Common myeloid progenitor, CD34-positive (primary cell): ENCODE measurements at regions not wholly inside any gene's neighbourhood (a gene's known extent, or its start where the extent isn't known, plus 50 kb on each side); places are given as distances from the start of the nearest gene placed in this dataset.
"Not testable (repeated sequence)": the region's sequence is repeated elsewhere in the genome, so short reads cannot be mapped to it uniquely, and the experiment has no call there.

Source experiments
- CTCF ChIA-PET: fragments of 350-600 bp; sonication (Branson Sonifier 250); formaldehyde crosslinking; loops from one replicate; lab custom pipeline; 2021; ENCODE audit warnings: antibody characterized with exemption; lab: Charles Lee
- POLR2A ChIA-PET: fragments of 350-600 bp; sonication (Branson Sonifier 250); formaldehyde crosslinking; loops from one replicate; lab custom pipeline; 2021; ENCODE audit warnings: antibody characterized with exemption; lab: Charles Lee
- DNase-seq, 3 donors: peaks; one replicate each; pipeline versions ENCODE4 v3.0.0 to v3.0.0-alpha.2; 2013
- H3K27ac ChIP-seq, 2 experiments: 1 replicate in 1 of 2; 2 replicates in 1 of 2; pipeline ENCODE4 v1.7.0; 2013; ENCODE audit warnings: inconsistent platforms in 2 of 2, low read length in 2 of 2, mild to moderate bottlenecking in 2 of 2, low read depth in 1 of 2, moderate library complexity in 1 of 2; ENCODE audit not compliant: severe bottlenecking in 2 of 2, insufficient read depth in 1 of 2, poor library complexity in 1 of 2
- H3K27me3 ChIP-seq, 5 experiments: replicated peaks in 2 of 5; 1 replicate in 3 of 5; 2 replicates in 2 of 5; pipeline versions ENCODE4 v1.6.1 to v1.7.0; 2013; ENCODE audit warnings: low read length in 4 of 5, mild to moderate bottlenecking in 2 of 5, moderate library complexity in 2 of 5, inconsistent platforms in 1 of 5; ENCODE audit not compliant: insufficient read depth in 5 of 5, control insufficient read depth in 4 of 5
- H3K36me3 ChIP-seq, 4 experiments: 1 replicate in 2 of 4; 2 replicates in 2 of 4; pipeline versions ENCODE4 v1.6.1 to v1.7.0; 2013; ENCODE audit warnings: low read length in 3 of 4, control low read depth in 1 of 4, mild to moderate bottlenecking in 1 of 4; ENCODE audit not compliant: control insufficient read depth in 4 of 4, insufficient read depth in 4 of 4
- H3K4me1 ChIP-seq, 4 experiments: 1 replicate in 3 of 4; 2 replicates in 1 of 4; pipeline versions ENCODE4 v1.6.1 to v1.7.1; 2013; ENCODE audit warnings: low read length in 3 of 4, mild to moderate bottlenecking in 3 of 4, control low read depth in 1 of 4, inconsistent platforms in 1 of 4, moderate library complexity in 1 of 4; ENCODE audit not compliant: control insufficient read depth in 4 of 4, insufficient read depth in 4 of 4; ENCODE audit errors: control extremely low read depth in 1 of 4
- H3K4me3 ChIP-seq, 7 experiments: 1 replicate in 4 of 7; 2 replicates in 3 of 7; pipeline versions ENCODE4 v1.5.1 to v1.7.0; 2013; ENCODE audit warnings: mild to moderate bottlenecking in 7 of 7, low read length in 6 of 7, moderate library complexity in 6 of 7, inconsistent platforms in 2 of 7, low read depth in 2 of 7, control low read depth in 1 of 7; ENCODE audit not compliant: insufficient read depth in 4 of 7, control insufficient read depth in 1 of 7; ENCODE audit errors: extremely low read depth in 1 of 7
- H3K9me3 ChIP-seq, 5 experiments: 1 replicate in 4 of 5; 2 replicates in 1 of 5; pipeline versions ENCODE4 v1.6.1 to v1.7.1; 2013; ENCODE audit warnings: low read length in 4 of 5, mild to moderate bottlenecking in 2 of 5, inconsistent platforms in 1 of 5, low read depth in 1 of 5, moderate library complexity in 1 of 5; ENCODE audit not compliant: control insufficient read depth in 4 of 5, insufficient read depth in 2 of 5; ENCODE audit errors: control extremely low read depth in 1 of 5
- WGBS: methylation state at CpG from one replicate; pipeline ENCODE4 v1.1.5; 2013; ENCODE audit not compliant: insufficient coverage; 5-methylcytosine and 5-hydroxymethylcytosine counted together

DNA sequence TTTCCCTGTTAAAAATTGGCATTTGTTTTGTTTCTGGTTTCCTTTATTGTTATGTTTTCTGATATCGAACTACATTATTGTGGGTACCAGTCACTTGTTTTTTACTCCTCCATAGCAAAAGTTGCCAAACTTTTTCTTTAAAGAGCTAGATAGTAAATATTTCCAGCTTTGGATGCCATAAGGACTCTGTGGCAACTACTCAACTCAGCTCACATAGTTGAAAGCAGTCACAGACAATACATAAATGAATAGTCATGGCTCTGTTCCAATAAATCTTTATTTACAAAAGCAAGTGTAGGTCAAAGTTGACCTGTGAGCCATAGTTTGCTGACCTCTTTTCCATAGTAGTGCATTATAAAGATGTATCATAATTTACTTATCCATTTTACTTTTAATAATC is 305.0 kb downstream of the RASEF start:
- Histone ChIP-seq H3K27me3 (no peaks in the 10 kb centered on the region), H3K27ac (no peak overlapping the region), H3K9me3 (no peaks in the 10 kb centered on the region), H3K4me1 (peaks cover 0 to 6% (median 2%) of the 10 kb centered on the region in 4 experiments), H3K4me3 (no peak overlapping the region), H3K36me3 (no peaks in the 10 kb centered on the region)
- POLR2A ChIA-PET, result no interaction called here
- no CpG with 5 or more reads among the region's 1 CpG for WGBS
- no peak for DNase-seq
- CTCF ChIA-PET, result no interaction called here

- 100% methylated on average over 1 of the region's 1 CpG for WGBS
Measured at GRCh38 chr9:82761027-82761426, 301.9 kb downstream of the RASEF start.

GRCh38 chr9:82761956-82762355 is 301.0 kb downstream of the RASEF start:
- ChIA-PET POLR2A (no interaction called here), CTCF (interaction anchor here (1.0 kb wide), 1 partner anchor 30 kb away, joined by 3 read pairs; no protein-coding TSS in a partner anchor)
- H3K27me3 ChIP-seq, result no peaks in the 10 kb centered on the region
- H3K4me1 ChIP-seq, result peaks cover 14 to 30% (median 22%) of the 10 kb centered on the region in 4 experiments
- DNase-seq, result no peak
- WGBS, result 100% methylated on average over 3 of the region's 3 CpGs
- no peaks in the 10 kb centered on the region for H3K9me3 ChIP-seq
- no peak overlapping the region for H3K4me3 ChIP-seq
- no peak overlapping the region for H3K27ac ChIP-seq
- no peaks in the 10 kb centered on the region for H3K36me3 ChIP-seq

More at GRCh38 chr9:82761027-82761426, 301.9 kb downstream of the RASEF start:
- H3K4me1 ChIP-seq, result peaks cover 14 to 30% (median 22%) of the 10 kb centered on the region in 4 experiments
- no peak overlapping the region for H3K27ac ChIP-seq
- ChIA-PET CTCF (no interaction called here), POLR2A (no interaction called here)
- H3K27me3 ChIP-seq, result no peaks in the 10 kb centered on the region
- H3K9me3 ChIP-seq, result no peaks in the 10 kb centered on the region
- no peak overlapping the region for H3K4me3 ChIP-seq
- H3K36me3 ChIP-seq, result no peaks in the 10 kb centered on the region
- DNase-seq, result no peak

GRCh38 chr9:82763656-82764055 is 299.3 kb downstream of the RASEF start:
- peaks cover 14 to 30% (median 22%) of the 10 kb centered on the region in 4 experiments for H3K4me1 ChIP-seq
- peak overlapping the region in 1 of 7 experiments; percentile 28 for H3K4me3 ChIP-seq
- H3K9me3 ChIP-seq, result no peaks in the 10 kb centered on the region
- POLR2A ChIA-PET, result no interaction called here
- WGBS, result 0% methylated on average over 3 of the region's 3 CpGs
- peak; percentile 39 to 77 (median 68) for DNase-seq
- no peaks in the 10 kb centered on the region for H3K36me3 ChIP-seq
- CTCF ChIA-PET, result interaction anchor here (1.1 to 1.7 kb wide), 4 partner anchors 16 to 157 kb away, joined by 3 to 6 read pairs (median 4); no protein-coding TSS in a partner anchor
- no peaks in the 10 kb centered on the region for H3K27me3 ChIP-seq
- H3K27ac ChIP-seq, result peak overlapping the region; percentile 20 to 33

DNA sequence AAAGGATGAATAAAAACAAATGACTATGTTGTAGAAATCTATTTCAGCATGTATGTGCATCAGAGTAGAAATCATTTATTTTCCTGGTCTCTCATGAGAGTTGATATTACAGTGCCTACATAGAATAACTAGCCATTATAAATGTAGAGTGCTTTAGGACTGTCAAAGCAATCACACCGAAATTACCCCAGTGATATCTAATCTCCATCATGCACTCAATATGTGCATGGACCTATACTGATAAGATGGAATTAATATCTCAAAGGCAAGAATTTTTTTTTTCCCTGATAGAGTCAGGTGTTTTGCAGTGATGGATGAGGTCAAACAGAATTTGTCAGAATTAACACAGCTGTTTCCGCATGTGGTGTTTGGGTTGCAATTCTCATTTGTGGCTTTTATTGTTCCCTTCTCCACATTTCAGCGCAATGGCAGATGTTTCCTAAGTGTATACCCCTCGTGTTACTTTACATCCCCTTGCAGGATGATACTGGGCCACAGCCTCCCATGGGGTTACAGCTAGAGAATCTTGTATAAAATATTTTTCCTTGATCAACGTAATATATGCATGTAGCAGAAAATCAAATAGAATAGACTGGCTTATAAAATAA is 298.8 kb downstream of the RASEF start:
- WGBS, result no CpG with 5 or more reads among the region's 5 CpGs

GRCh38 chr9:82774707-82775231 is 288.2 kb downstream of the RASEF start:
- H3K36me3 ChIP-seq, CTCF ChIA-PET: not testable (repeated sequence)

More for the DNA sequence above, 298.8 kb downstream of the RASEF start:
- Histone ChIP-seq H3K4me1 (peaks cover 14 to 30% (median 22%) of the 10 kb centered on the region in 4 experiments), H3K27ac (peak overlapping the region; percentile 33 to 66), H3K27me3 (no peaks in the 10 kb centered on the region), H3K4me3 (peak overlapping the region in 2 of 7 experiments; percentile 11 to 28), H3K36me3 (no peaks in the 10 kb centered on the region), H3K9me3 (no peaks in the 10 kb centered on the region)
- ChIA-PET CTCF (interaction anchor here (1.1 to 1.7 kb wide), 4 partner anchors 16 to 157 kb away, joined by 3 to 6 read pairs (median 4); no protein-coding TSS in a partner anchor), POLR2A (no interaction called here)
- DNase-seq, result peak; percentile 89 to 99 (median 98)

DNA sequence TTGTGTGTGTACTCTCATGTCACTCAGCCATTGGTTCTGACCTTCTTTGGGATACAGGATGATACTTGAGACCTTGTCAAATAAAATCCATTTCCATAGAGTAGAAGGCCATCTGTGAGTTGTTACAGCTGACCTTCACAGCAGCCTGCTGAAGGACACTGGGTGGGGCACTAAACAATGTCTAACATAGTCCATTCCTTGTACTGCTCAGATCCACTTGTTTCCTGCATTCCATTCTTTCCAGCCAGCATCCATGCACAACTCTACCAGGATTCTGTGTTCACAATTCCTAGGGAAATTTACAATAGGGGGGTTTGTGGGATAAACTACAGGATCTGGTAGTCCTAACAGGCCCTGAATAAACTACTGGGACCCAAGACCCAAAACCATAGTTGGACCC is 286.4 kb downstream of the RASEF start:
- H3K27ac ChIP-seq, result no peak overlapping the region
- DNase-seq, result no peak
- no peak overlapping the region for H3K4me3 ChIP-seq
- ChIA-PET CTCF (no interaction called here), POLR2A (no interaction called here)
- H3K36me3 ChIP-seq, result no peaks in the 10 kb centered on the region
- H3K9me3 ChIP-seq, result peaks cover 0 to 3% (median 0%) of the 10 kb centered on the region in 5 experiments
- no peaks in the 10 kb centered on the region for H3K27me3 ChIP-seq
- H3K4me1 ChIP-seq, result no peaks in the 10 kb centered on the region

More at GRCh38 chr9:82774707-82775231, 288.2 kb downstream of the RASEF start:
- H3K27me3 ChIP-seq, DNase-seq, POLR2A ChIA-PET, H3K4me3 ChIP-seq, H3K9me3 ChIP-seq, H3K4me1 ChIP-seq, H3K27ac ChIP-seq: not testable (repeated sequence)
- WGBS, result 97% methylated on average over 14 of the region's 20 CpGs
